DMS79 treated with DMSO at 0.1 percent for 48 hours (cell line): ENCODE measurements at regions not wholly inside any gene's neighbourhood (a gene's known extent, or its start where the extent isn't known, plus 50 kb on each side); places are given as distances from the start of the nearest gene placed in this dataset.
"Not testable (repeated sequence)": the region's sequence is repeated elsewhere in the genome, so short reads cannot be mapped to it uniquely, and the experiment has no call there.

Source experiments
- DNase-seq: peaks from one replicate; lab custom pipeline; 2025; lab: John Stamatoyannopoulos, UW

DNA sequence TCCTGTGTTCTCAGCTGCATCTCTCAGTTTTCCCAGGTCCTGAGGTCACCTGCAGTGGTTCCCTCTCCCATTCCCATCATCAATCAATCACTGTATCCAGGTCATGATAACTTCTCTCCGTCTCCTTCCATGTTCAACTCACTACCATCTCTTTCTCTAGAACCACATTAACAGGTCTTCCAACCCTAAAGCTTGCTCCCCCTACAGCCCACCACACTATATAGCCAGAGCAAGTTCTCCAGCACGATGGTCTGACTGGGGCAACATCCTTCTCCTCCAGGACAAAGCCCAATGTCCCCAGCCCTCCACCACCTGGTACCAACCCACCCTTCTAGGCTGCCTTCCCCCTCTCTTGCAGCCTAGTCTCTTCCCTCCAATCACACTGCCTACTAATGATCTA lies 241.6 kb downstream of the CDK5RAP2 start:
- DNase-seq = no peak

DNA sequence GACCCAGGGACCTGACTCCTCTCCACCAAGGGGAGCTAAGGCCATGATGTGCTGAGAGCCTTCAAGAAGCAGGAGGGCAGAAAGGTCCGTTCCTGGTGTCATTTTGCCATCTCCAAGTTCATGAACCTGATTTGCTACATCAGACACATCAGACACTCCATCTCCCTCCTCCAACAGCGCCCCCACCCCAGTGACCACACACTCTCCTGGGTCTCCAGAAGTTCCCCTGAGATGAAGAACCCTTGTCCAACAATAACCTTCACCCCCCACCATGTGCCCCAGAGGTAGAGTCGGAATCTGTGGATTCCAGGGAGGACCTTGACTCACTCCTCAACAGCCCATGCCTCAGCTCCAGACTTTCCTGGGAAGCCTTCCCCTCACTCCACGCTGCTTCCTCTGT lies 242.8 kb downstream of the CDK5RAP2 start:
- no peak for DNase-seq

DNA sequence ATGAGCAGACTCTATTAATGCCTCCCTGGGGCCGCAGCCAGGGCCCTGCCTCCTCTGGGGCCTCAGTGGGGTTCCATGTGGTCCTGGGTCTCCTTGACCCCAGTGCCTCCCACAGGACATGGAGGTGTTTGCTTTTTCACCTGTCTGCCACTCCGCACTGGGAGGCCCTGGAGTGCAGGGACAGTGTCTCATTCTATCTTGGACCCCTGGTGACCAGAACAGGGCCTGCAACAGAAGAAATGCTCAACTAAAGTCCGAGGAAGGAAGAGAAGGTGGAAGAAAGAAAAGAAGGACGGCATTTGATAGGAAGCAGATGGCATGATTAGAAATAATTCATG lies 243.2 kb downstream of the CDK5RAP2 start:
- DNase-seq = no peak

DNA sequence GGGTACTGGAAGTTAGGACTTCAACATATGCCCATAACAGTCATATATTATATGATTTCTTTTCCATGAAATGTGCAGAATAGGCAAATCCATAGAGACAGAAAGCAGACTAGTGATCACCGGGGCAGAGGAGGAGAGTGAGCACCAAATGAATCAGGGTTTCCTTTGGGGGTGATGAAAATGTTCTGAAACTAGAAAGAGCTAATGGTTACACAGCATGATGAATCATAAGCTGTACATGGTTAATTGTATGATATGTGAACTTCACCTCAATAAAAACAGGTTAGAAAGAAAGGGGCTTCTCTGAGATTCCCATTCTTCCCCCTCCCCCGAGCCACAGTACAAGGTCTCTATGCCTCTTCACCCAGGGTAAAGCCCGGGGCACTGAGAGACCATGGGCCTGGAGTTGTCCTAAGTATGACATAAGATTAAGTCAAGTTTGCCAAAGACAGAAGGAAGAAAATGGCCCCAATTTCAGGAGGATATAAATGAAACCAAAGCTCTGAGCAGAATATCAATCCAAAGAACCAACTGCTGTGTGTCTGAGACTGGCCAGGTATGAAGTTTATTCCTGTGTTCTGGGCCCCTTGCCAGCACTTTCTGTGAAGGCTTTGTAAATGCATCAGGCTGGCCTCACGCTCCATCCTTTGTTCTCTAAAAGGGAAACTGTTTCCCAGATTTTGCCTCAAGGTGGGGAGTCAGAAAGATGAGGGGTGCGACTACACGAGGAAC lies 243.8 kb downstream of the CDK5RAP2 start:
- no peak for DNase-seq

DNA sequence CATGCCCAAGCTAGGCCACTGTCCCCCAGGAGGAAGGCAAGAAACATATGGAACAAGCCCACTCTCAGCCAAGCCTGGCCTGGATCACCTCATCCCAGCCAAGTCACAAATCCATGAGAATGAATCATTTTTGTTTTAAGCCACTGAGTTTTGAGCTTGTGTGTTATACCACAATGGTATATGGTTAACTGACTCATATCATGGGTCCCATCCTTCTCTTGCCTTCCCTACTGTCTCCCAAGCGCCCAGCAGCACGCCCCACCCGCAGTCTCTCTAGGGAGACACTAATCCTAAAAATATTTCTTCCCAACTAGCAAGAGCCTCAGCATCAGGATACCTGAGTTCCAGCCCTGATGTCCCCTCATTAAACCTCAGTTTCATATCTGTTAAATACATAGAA lies 248.1 kb downstream of the CDK5RAP2 start:
- no peak for DNase-seq

DNA sequence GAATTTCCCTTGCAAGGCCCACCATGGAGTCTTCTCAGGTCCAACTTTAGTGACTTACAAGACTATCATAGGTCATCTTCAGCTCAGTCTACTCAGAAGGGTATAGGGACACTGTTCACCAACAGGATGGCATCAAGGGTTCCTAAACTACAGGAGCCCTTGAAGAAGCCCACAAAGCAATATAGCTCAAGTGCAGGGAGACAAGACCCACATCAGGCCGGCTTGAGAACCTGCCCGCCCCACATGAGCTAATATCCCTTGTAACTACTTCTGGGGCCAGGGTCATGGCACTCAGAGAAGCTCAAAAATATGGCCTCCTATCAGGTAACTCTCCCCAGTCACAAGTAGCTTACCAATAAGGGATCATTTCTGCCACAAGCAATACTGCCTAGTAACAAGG lies 249.9 kb downstream of the CDK5RAP2 start:
- DNase-seq = no peak

DNA sequence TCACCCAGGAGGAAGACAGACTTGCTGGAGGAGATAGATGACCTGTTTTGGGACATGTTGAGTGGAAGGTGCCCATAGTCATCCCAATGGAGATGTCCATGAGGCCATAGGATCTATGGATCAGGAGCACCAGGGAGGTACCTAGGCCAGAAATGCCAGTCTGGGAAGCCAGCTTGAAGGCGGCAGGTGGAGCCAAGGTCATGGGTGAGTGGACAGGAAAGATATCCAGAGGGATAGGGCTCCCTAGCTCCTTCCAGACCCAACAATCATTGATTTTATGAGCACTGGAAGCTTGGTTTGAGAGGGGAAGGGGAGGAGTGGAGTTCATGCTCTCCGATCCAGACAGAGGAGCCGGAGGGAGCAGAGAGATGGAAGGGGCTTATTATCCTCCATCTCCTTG lies 252.6 kb downstream of the CDK5RAP2 start:
- no peak for DNase-seq

DNA sequence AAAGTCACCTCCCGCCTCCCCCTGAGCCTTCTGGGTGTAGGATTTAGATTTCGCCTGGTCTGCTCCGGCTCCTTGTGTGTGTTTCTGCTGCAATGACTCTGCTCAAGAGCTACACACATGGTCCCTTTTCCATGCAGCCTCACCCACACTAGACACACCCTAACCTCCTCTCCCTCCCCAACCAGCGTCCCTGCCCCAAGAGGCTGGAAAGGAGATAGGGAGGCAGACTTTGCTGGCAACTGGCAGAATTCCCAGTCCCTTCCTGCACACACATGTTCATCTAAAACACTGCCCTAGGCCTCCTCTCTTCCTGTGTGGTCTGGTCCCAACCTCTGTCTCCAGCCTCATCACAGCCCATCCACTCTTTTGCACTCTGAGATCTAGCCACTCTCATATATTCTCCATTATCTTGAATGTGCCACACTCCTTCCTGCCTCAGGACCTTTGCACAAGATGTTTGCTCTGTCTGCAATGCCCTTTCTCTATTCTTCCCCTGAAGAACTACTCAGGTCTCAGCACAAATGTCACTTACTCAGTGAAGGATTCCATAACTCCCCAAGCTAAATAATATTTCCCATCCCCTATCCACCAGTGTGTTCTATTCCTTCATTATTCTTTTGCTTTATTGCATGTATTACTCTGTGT lies 253.8 kb downstream of the CDK5RAP2 start:
- no peak for DNase-seq

DNA sequence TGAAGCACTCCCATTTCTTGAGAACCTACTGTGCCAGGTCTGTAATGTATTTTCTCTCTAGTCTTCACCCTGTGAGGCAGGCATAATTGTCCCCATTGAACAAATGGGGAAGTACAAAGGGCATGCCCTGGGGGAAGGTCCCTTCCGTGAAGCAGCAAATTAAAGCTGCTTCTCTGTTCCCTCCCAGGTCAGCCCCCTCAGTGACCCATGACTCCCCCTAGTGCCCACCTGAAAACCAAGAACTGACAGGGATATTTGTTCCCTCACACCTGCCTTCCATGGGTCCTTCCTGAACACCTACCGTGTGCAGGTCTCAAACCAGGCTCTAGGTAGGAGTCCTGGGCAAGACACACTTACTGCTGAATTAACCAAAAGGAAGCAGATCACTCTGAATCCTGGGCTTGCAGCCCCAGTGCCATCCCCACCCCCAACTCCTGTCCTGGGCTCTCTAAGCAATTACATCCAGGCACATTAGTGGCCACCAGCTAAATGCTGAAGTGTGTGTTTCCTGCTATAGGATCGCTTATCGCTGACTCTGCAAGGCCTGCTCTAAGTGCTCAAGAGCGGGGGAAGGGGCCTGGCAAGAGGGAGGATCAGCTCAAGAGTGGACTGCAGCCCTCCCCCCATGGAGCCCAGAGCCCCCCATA lies 254.8 kb downstream of the CDK5RAP2 start:
- DNase-seq = peak; percentile 13

DNA sequence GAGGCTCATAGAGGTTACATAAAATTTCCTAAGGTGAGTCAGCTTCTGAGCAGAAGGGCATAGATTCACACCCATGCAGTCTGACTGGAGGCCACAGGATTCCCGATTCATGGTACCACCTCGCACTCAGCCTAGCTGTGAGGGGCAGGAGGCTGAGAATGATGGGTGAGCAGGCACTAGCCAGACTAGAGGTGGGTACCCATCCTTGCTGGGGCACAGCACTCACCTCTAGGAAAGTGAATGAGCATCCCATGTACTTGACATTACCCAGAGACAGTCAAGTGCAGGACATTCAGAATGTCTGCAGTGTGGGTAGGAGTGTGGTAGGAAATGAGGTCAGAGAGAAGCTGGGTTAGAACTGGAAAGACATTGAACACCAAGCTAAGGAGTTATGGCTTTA lies 255.5 kb downstream of the CDK5RAP2 start:
- no peak for DNase-seq

DNA sequence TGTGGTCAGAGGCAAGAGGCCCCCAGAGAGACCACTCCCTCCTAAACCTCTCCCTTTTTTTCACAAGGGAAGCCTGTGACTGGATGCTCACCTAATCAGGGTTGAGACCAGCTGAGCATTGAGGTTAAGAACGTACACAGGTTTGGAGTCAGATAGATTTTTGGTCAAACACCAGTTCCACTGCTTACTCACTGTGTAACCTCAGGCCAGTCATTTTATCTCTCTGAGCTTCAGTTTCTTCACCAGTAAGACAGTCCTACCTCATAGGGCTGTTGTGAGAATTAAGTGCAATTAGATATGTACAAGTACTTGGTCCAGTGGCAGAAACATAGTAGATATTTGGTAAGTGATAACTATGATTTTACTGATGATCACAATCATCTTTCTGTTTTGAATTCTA lies 256.8 kb downstream of the CDK5RAP2 start:
- no peak for DNase-seq

DNA sequence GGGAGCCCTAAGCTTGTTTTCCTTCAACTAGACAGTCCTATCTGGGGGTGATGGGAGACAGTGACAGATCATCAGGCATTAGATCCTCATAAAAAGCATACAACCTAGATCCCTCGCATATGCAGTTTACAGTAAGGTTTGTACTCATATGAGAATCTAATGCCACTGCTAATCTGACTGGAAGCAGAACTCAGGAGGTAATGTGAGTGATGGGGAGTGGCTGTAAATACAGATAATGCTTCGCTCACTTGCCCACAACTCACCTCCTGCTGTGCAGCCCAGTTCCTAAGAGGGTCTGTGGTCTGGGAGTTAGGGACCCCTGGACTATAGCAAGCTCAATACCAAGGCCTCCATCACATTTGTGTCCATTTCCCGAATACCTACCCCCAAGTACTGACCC lies 260.5 kb downstream of the CDK5RAP2 start:
- no peak for DNase-seq

DNA sequence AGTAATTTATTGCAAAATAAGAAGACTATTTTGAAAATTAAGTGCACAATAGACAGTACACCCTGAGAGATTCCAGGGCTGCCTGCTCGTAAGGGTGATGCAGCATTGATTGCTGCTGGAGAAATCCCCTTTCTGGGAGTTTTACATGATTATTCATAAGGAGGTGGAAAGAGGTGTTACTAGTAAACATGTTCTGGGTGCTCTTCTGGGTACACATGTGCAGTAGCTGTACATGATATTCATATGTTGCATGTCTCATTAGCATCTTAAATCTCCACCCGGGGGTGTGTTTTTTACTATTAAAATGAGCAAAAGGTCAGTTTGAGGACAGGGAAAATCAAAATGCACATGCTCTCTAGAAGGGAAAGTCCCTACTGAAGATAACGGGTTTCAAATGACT lies 264.8 kb downstream of the CDK5RAP2 start:
- no peak for DNase-seq

DNA sequence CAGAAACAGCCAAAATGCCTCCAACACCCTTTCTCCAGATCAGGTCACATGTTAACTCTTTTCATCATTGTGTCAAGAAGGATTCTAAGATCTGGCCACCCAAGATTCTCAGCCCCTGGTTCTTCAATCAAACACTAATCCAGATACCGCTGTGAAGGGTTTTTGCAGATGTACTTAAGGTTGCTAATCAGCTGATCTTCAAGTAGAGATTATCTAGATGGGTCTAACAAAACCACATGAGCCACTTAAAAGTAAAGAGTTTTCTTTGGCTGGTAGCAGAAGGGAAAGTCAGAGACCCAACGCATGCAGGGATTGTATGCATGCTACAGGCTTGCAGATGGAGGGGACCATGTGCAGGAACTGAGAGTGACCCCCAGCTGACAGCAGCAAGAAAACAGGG lies 267.9 kb downstream of the CDK5RAP2 start:
- no peak for DNase-seq

DNA sequence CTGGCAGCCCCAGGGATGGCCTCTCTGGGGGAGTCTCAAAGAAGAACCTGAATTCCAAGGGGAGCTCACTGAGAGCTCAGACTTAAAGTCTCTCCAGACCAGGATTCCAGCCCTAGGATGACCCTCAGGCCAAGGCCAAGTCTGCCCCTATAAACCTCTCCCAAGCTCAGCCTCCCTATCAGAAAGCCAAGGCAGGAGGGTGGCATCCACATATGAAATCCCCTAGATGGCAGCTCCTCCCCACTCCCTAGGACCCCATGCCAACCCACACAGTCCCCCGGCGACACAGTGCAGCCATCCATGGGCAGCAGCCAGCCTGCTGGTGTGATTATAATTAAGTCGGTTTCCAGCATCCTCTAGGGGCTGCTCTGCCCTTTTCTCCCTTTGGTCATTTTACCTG lies 269.9 kb downstream of the CDK5RAP2 start:
- no peak for DNase-seq

DNA sequence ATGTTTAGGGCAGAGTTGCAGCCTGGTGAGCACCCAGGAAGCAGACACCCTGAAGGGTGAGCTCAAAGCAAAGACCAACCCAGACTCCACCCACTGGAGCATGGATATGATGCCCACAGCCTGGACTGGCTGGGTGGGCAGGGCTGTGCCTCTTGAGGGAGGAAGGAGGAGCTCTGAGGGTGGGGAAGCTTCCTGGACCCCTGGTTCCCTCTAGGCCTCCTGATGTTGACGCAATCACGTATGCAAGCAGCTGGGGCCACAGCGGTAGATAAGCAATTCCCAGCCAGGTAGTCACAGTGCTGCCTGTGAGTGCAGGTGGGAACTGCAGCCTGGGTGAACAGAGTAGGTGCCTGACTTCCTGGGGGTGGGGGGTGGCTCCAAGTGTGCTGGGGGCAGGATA lies 271.5 kb downstream of the CDK5RAP2 start:
- no peak for DNase-seq

DNA sequence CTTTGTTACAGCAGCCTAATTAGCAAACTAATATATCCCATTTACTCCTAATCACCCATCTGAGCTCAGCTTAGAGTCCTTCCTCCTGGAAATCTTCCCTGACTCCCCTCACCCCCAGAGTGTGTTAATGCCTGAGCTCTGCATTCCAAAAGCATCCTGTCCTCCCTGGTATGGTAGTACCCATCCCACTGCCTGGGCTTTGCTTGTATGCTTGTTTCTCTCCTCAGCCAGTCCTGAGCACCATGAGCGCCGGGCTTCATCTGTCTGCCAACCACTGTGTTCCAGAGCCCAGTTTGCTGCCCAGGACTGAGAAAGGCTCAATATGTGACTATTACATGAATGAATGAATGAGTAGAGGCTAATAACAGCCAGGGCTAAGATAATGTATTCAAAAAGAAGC lies 272.4 kb downstream of the CDK5RAP2 start:
- no peak for DNase-seq

DNA sequence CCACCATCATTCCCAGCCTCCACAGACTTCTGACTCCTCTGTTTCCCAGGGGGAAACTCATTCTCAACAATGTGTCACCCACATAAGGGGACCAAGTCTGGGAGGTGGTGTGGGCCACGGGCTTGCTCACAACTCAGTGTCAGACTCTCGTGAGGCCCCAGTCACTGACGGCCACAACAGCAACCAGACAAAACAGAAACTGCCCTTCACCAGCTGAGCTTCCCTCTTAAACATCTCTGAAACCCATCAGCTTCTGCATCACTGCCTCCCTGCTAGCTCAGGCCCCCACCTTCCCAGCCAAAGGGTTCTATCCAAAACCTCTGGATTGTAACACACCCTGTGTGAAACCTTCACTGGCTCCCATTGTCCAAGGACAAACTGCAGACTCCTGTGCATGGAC lies 273.4 kb downstream of the CDK5RAP2 start:
- DNase-seq = no peak

DNA sequence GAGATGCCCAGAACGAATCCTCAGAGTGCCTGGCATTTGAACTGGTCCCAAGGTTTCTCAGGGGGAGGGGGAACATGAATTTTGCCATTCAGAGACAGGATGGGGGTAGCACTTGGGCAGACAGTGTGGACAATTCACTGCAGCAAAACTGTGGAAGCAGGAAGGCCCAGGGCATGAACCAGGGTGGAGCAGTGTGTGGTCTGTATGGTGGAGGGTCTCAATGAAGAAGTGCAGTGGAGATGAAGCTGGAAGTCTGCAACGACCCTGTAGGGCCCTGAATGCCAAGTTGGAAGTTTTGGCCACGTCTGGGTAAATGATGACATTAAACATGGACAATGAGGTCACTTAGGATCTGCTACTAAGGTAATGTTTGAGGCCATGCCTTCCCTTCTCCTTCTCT lies 273.9 kb downstream of the CDK5RAP2 start:
- no peak for DNase-seq

DNA sequence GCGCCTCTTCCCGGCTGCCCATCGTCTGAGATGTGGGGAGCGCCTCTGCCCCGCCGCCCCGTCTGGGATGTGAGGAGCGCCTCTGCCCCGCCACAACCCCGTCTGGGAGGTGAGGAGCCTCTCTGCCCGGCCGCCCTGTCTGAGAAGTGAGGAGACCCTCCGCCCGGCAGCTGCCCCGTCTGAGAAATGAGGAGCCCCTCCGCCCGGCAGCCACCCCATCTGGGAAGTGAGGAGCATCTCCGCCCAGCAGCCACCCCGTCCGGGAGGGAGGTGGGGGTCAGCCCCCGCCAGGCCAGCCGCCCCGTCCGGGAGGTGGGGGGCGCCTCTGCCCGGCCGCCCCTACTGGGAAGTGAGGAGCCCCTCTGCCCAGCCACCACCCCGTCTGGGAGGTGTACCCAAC lies 275.1 kb downstream of the CDK5RAP2 start:
- DNase-seq = not testable (repeated sequence)

DNA sequence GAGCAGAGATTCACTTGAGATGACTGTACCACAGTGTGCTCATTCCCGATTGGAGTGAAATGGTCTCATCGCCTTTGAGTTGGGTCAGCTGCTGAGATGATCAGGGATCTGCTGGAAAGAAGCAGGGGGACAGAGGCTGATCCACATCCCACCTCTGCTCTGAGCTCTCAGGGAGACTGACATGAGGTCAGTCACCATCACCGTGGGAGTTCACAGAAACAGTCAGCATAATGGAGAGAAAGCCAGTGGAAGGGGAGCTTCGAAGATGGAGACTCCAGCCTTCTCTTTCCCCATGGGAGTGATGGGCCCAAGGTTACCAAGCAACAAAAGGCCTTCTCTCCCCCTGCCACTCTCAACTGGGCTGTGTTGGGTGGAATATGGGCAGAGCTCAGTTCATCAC lies 276.4 kb downstream of the CDK5RAP2 start:
- DNase-seq = no peak

DNA sequence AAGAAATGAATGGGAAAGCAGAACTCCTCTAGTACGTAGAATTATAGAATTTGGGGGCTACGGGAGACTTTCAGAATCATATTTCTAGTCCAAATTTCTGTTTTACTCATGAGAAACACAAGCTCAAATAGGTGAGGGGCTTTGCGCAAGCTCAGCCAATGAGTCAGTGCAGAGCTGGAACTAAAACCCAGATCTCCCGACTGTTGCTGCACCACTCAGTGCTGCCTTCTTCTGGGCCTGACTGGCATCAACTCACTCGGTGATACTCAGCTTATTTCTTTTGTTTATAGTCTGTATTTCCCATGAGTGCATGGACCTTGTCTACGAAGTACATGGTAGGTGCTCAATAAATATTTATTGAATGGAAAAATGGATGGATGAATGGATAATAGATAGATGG lies 280.2 kb downstream of the CDK5RAP2 start:
- DNase-seq = no peak

DNA sequence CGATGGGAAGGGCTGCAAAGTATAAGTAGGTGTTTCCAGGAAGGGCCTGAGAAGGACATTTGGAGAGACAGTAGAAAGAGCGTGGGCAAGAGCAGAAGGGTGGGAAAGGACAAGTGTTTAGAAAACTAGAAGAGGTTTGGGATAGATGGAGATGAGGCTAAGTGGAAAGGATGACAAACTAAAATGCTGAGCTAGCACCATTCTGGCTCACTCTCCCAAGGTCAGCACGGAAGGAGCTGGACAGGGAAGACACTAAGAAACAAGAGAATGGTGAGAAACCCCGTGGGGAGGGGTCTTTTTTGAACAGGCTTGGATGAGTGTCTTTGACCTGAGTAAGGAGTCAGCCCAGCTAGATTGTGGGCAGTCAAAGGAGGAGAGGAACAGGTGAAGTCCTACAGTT lies 286.0 kb downstream of the CDK5RAP2 start:
- DNase-seq = no peak

DNA sequence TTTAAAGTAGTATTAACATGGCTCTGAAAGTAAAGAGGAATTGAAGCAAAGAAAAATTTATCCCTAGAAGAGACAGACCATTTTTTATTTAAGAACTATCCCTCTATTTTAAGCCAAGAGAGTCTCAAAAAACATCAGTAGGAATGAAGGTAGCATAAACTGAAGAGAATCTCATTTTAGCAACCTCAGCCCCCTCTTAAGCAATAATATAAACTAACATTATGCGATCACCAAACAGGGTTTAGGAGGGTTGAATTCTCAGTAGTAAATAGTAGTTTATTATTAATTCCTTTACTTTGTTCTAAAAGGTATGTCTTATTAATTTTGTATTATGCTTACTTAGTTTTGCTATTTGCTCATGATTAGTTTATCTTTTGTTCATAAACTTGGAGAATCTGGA lies 287.4 kb downstream of the CDK5RAP2 start:
- no peak for DNase-seq
